ENCODE measurements at regions not wholly inside any gene's neighbourhood (a gene's known extent, or its start where the extent isn't known, plus 50 kb on each side); places are given as distances from the start of the nearest gene placed in this dataset.

DNA sequence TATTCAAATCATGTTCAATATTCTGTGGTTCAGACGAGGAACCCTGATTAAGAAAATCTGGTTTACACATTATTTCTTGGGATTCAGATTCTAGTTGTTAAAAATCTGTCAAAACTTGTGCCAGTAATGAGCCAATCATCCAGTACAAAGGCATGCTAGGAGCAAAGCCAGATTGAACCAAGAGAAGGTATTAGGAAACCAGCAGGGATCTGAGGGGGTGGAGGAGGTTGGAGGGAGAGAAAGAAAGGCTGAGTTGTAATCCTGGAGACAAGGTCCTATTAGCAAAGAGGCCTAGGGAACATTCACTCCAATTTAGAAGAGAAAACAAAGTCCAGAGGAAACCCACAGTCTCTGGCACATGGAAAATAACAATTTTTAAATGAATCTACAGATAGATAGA is 352.9 kb downstream of the LTN1 start:
- no peaks in the 10 kb centered on the region for H3K36me3 ChIP-seq (replicated peaks in 1 of 2; ENCODE audit: control extremely low read depth in 1 of 2, control insufficient read depth in 1 of 2, extremely low read depth in 1 of 2, insufficient read depth in 2 of 2, low read length in 1 of 2)
- H3K9ac ChIP-seq (ENCODE audit: low read length), result no peak overlapping the region
- intact Hi-C loops (cut with micrococcal nuclease), result no loop called here
- H3K4me3 ChIP-seq (ENCODE audit: control extremely low read depth in 1 of 5, extremely low read depth in 1 of 5, insufficient read depth in 1 of 5, low read depth in 2 of 5, low read length in 4 of 5), result no peak overlapping the region
- H3K27ac ChIP-seq (ENCODE audit: low read length in 2 of 2), result no peak overlapping the region
- H3K27me3 ChIP-seq (replicated peaks in 1 of 4; ENCODE audit: control extremely low read depth in 1 of 4, control insufficient read depth in 3 of 4, insufficient read depth in 4 of 4, low read length in 3 of 4), result peaks cover 0 to 2% (median 0%) of the 10 kb centered on the region in 4 experiments
- H3K4me1 Mint-ChIP-seq, result no peaks in the 10 kb centered on the region
- H3K4me1 ChIP-seq (ENCODE audit: control insufficient read depth in 2 of 2, insufficient read depth in 2 of 2, low read length in 2 of 2), result no peaks in the 10 kb centered on the region
- no peak overlapping the region for H3K4me3 Mint-ChIP-seq
- ChIA-PET CTCF (no interaction called here), POLR2A (no interaction called here)
- H3K27me3 Mint-ChIP-seq, result no peaks in the 10 kb centered on the region
- ATAC-seq (ENCODE audit: low read depth) (no peak), DNase-seq (no peak)
- WGBS (ENCODE audit: insufficient coverage), result no CpG with 5 or more reads among the region's 1 CpG
- no peak overlapping the region for H2AFZ ChIP-seq (ENCODE audit: insufficient read depth, low read depth, low read length, poor library complexity, severe bottlenecking)
- H3K27ac Mint-ChIP-seq, result no peak overlapping the region
- H3K9me3 Mint-ChIP-seq (ENCODE audit: insufficient read depth), result peaks cover 2% of the 10 kb centered on the region
- TF ChIP-seq EZH2 (IDR thresholded peaks at IDR 0.05; ENCODE audit: borderline replicate concordance, insufficient read depth, low read depth, low read length, poor library complexity, severe bottlenecking), result no peak
- TF ChIP-seq, protein P1, sequence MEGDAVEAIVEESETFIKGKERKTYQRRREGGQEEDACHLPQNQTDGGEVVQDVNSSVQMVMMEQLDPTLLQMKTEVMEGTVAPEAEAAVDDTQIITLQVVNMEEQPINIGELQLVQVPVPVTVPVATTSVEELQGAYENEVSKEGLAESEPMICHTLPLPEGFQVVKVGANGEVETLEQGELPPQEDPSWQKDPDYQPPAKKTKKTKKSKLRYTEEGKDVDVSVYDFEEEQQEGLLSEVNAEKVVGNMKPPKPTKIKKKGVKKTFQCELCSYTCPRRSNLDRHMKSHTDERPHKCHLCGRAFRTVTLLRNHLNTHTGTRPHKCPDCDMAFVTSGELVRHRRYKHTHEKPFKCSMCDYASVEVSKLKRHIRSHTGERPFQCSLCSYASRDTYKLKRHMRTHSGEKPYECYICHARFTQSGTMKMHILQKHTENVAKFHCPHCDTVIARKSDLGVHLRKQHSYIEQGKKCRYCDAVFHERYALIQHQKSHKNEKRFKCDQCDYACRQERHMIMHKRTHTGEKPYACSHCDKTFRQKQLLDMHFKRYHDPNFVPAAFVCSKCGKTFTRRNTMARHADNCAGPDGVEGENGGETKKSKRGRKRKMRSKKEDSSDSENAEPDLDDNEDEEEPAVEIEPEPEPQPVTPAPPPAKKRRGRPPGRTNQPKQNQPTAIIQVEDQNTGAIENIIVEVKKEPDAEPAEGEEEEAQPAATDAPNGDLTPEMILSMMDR (IDR thresholded peaks at IDR 0.05), result no peak
- no peaks in the 10 kb centered on the region for H3K79me2 ChIP-seq (ENCODE audit: control insufficient read depth, insufficient read depth, low read length)
- H4K20me1 ChIP-seq (ENCODE audit: control insufficient read depth, insufficient read depth, low read length, poor library complexity, severe bottlenecking), result no peaks in the 10 kb centered on the region
- H3K4me2 ChIP-seq (replicated peaks; ENCODE audit: low read depth, low read length, poor library complexity, severe bottlenecking), result no peak overlapping the region
- no peaks in the 10 kb centered on the region for H3K9me3 ChIP-seq (ENCODE audit: control extremely low read depth in 1 of 3, control insufficient read depth in 2 of 3, insufficient read depth in 1 of 3, low read length in 2 of 3)

DNA sequence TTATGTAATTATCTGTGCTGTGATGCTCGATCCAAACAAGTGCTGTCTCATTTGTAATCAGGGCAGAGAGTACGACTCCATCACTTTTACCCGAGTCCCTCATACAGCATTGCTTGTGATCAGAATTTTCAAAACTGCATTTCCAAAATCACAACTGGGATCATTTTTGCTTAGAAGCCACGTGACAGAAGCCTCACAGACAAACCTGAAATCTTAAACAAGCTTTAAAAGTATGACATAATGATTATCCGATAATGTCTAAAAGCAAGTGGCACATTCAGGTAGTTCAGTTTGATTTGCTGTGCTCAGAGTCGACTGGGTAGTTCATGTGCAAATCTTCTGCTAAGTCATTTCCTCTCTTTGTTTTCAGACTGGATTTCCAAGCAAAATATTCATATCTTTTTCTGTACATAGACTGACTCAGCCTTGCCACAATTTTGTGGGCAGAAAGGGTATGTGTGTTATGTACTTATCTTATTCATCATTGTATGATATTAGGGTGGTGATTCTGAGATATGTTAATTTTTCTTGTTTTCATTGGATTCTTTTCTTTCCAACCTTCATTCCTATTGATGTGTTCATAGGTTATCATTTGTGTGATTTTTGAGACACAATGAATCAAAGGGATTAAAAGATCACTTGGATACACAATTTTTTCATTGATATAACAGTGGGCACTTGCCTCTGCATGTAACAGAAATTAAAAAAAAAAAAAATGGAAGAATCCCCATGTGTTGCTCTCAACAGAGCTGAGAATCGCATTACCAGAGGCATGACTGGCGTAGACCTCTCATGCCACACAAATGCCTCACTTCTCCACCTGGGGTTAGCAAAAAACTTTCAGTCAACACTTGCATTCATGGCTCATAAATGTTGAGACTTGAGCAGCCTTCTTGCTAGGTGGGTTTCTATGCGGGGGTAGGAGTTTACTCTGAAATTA is 355.7 kb downstream of the LTN1 start:
- H3K27me3 ChIP-seq (replicated peaks in 1 of 4; ENCODE audit: control extremely low read depth in 1 of 4, control insufficient read depth in 3 of 4, insufficient read depth in 4 of 4, low read length in 3 of 4), result peaks cover 0 to 2% (median 0%) of the 10 kb centered on the region in 4 experiments
- H3K27me3 Mint-ChIP-seq, result no peaks in the 10 kb centered on the region
- H3K4me2 ChIP-seq (replicated peaks; ENCODE audit: low read depth, low read length, poor library complexity, severe bottlenecking), result no peak overlapping the region
- peaks cover 0 to 3% of the 10 kb centered on the region in 2 donors for H3K4me1 ChIP-seq (ENCODE audit: control insufficient read depth in 2 of 2, insufficient read depth in 2 of 2, low read length in 2 of 2)
- H3K79me2 ChIP-seq (ENCODE audit: control insufficient read depth, insufficient read depth, low read length), result no peaks in the 10 kb centered on the region
- POLR2A ChIA-PET, result no interaction called here
- peaks cover 0 to 3% (median 0%) of the 10 kb centered on the region in 3 donors for H3K9me3 ChIP-seq (ENCODE audit: control extremely low read depth in 1 of 3, control insufficient read depth in 2 of 3, insufficient read depth in 1 of 3, low read length in 2 of 3)
- no peak for ATAC-seq (ENCODE audit: low read depth)
- no peak overlapping the region for H3K27ac Mint-ChIP-seq
- H3K4me3 Mint-ChIP-seq, result no peak overlapping the region
- no peaks in the 10 kb centered on the region for H3K36me3 ChIP-seq (replicated peaks in 1 of 2; ENCODE audit: control extremely low read depth in 1 of 2, control insufficient read depth in 1 of 2, extremely low read depth in 1 of 2, insufficient read depth in 2 of 2, low read length in 1 of 2)
- no peak overlapping the region for H3K4me3 ChIP-seq (ENCODE audit: control extremely low read depth in 1 of 5, extremely low read depth in 1 of 5, insufficient read depth in 1 of 5, low read depth in 2 of 5, low read length in 4 of 5)
- peaks cover 4% of the 10 kb centered on the region for H3K4me1 Mint-ChIP-seq
- H3K9me3 Mint-ChIP-seq (ENCODE audit: insufficient read depth), result no peaks in the 10 kb centered on the region
- no peak overlapping the region for H3K27ac ChIP-seq (ENCODE audit: low read length in 2 of 2)
- TF ChIP-seq EZH2 (IDR thresholded peaks at IDR 0.05; ENCODE audit: borderline replicate concordance, insufficient read depth, low read depth, low read length, poor library complexity, severe bottlenecking), result no peak
- TF ChIP-seq, protein P1 (IDR thresholded peaks at IDR 0.05), result no peak
- no peaks in the 10 kb centered on the region for H4K20me1 ChIP-seq (ENCODE audit: control insufficient read depth, insufficient read depth, low read length, poor library complexity, severe bottlenecking)
- CTCF ChIA-PET, result no interaction called here
- no peak overlapping the region for H3K9ac ChIP-seq (ENCODE audit: low read length)
- no peak overlapping the region for H2AFZ ChIP-seq (ENCODE audit: insufficient read depth, low read depth, low read length, poor library complexity, severe bottlenecking)
- DNase-seq, result no peak
- intact Hi-C loops (cut with micrococcal nuclease), result no loop called here
- WGBS (ENCODE audit: insufficient coverage), result 94% methylated on average over 2 of the region's 9 CpGs
